ENCODE measurements at regions not wholly inside any gene's neighbourhood (a gene's known extent, or its start where the extent isn't known, plus 50 kb on each side); places are given as distances from the start of the nearest gene placed in this dataset.

- TF ChIP-seq TFAP4 (IDR thresholded peaks at IDR 0.05; ENCODE audit: borderline replicate concordance, low read depth) (no peak), NCOR1 (IDR thresholded peaks at IDR 0.05; ENCODE audit: borderline replicate concordance, low read length) (no peak), ZNF790 (CRISPR knock-in tag; IDR thresholded peaks at IDR 0.05; ENCODE audit: borderline replicate concordance) (no peak), HNRNPH1 (optimal IDR thresholded peaks at IDR 0.05; ENCODE audit: low read depth, low read length) (no peak)
Measured at GRCh38 chr16:49970797-49971431, 54.1 kb upstream of the CNEP1R1 start.
